GM18909 (cell line): ENCODE measurements at regions not wholly inside any gene's neighbourhood (a gene's known extent, or its start where the extent isn't known, plus 50 kb on each side); places are given as distances from the start of the nearest gene placed in this dataset.
"Not testable (repeated sequence)": the region's sequence is repeated elsewhere in the genome, so short reads cannot be mapped to it uniquely, and the experiment has no call there.

Source experiments
- ATAC-seq: cut with Tn5 transposase; IDR thresholded peaks from one replicate; pipeline ENCODE4 v1.9.1; 2021; ENCODE audit warnings: mild to moderate bottlenecking; ENCODE audit not compliant: unreplicated experiment, poor library complexity

- no peak for ATAC-seq
These were observed 578.1 kb upstream of the NECTIN3 start for GRCh38 chr3:110493438-110494092.

- no peak for ATAC-seq
These were observed 577.5 kb upstream of the NECTIN3 start for GRCh38 chr3:110494093-110494490.

GRCh38 chr3:110494728-110495127, 576.9 kb upstream of the NECTIN3 start:
- ATAC-seq = no peak

- no peak for ATAC-seq
These were observed 576.3 kb upstream of the NECTIN3 start for GRCh38 chr3:110495201-110495927.

GRCh38 chr3:110504401-110504800, 567.2 kb upstream of the NECTIN3 start:
- ATAC-seq = no peak

GRCh38 chr3:110504901-110505300, 566.7 kb upstream of the NECTIN3 start:
- ATAC-seq = no peak

GRCh38 chr3:110506890-110507289, 564.7 kb upstream of the NECTIN3 start:
- no peak for ATAC-seq

GRCh38 chr3:110507570-110507969, 564.0 kb upstream of the NECTIN3 start:
- ATAC-seq = not testable (repeated sequence)

- ATAC-seq = no peak
These were observed 558.7 kb upstream of the NECTIN3 start for GRCh38 chr3:110512961-110513360.

GRCh38 chr3:110518031-110518430, 553.6 kb upstream of the NECTIN3 start:
- no peak for ATAC-seq

- no peak for ATAC-seq
These were observed 552.5 kb upstream of the NECTIN3 start for GRCh38 chr3:110519071-110519470.

- ATAC-seq = no peak
These were observed 550.6 kb upstream of the NECTIN3 start for GRCh38 chr3:110521019-110521418.

GRCh38 chr3:110525558-110526064, 546.0 kb upstream of the NECTIN3 start:
- not testable (repeated sequence) for ATAC-seq

GRCh38 chr3:110526777-110527727, 544.6 kb upstream of the NECTIN3 start:
- ATAC-seq = no peak

GRCh38 chr3:110528305-110529121, 543.1 kb upstream of the NECTIN3 start:
- ATAC-seq = no peak

- ATAC-seq = no peak
These were observed 540.7 kb upstream of the NECTIN3 start for GRCh38 chr3:110530902-110531301.

- no peak for ATAC-seq
These were observed 538.5 kb upstream of the NECTIN3 start for GRCh38 chr3:110533089-110533488.

GRCh38 chr3:110542552-110543150, 529.0 kb upstream of the NECTIN3 start:
- no peak for ATAC-seq

- no peak for ATAC-seq
These were observed 526.9 kb upstream of the NECTIN3 start for GRCh38 chr3:110544730-110545129.
